ENCODE measurements at regions not wholly inside any gene's neighbourhood (a gene's known extent, or its start where the extent isn't known, plus 50 kb on each side); places are given as distances from the start of the nearest gene placed in this dataset.

DNA sequence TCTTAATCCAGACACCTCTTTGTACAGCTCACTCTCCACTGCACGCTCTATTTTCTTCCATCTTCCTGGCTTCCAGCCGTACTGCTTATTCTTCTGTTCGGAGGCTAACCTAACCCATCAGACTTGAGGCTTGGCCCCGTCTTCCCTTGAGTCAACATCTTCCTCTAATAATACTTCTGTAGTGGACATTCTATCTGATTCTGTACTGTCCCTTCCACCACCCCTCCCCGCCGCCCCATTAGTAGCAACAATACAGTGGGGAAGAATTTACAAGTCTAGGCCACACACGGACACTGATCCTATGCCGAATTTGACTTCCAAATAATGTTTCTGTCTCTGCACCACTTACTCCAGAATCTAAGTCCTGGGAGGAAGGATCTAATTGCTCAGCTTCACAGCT is 86.0 kb upstream of the TNRC6A start:
- Histone ChIP-seq H3K79me2 (replicated peaks; ENCODE audit: insufficient read depth) (no peaks in the 10 kb centered on the region), H3K27ac (ENCODE audit: low read depth) (no peak overlapping the region), H3K4me2 (no peak overlapping the region), H3K4me3 (no peak overlapping the region), H4K20me1 (replicated peaks; ENCODE audit: insufficient read depth) (no peaks in the 10 kb centered on the region), H2AFZ (no peak overlapping the region), H3K27me3 (ENCODE audit: insufficient read depth) (no peaks in the 10 kb centered on the region), H3K9me2 (ENCODE audit: insufficient read depth) (no peaks in the 10 kb centered on the region), H3K4me1 (ENCODE audit: insufficient read depth) (no peaks in the 10 kb centered on the region), H3F3A (replicated peaks; ENCODE audit: low read depth) (no peaks in the 10 kb centered on the region), H3K36me3 (ENCODE audit: insufficient read depth) (no peaks in the 10 kb centered on the region)
- Mint-ChIP-seq H3K27me3 (ENCODE audit: insufficient read depth, low read depth, poor library complexity) (peaks cover 2% of the 10 kb centered on the region), H3K36me3 (ENCODE audit: low read depth) (no peaks in the 10 kb centered on the region), H3K9me3 (no peaks in the 10 kb centered on the region), H3K27ac (no peak overlapping the region), H3K4me3 (no peak overlapping the region), H3K4me1 (no peaks in the 10 kb centered on the region)
- DNase-seq (ENCODE audit: low spot score) (no peak), ATAC-seq (no peak)
- TF ChIP-seq POLR2AphosphoS5 (IDR thresholded peaks at IDR 0.05; ENCODE audit: low read depth) (no peak), STAT1 (IDR thresholded peaks at IDR 0.05; ENCODE audit: unreplicated experiment) (no peak), NANOG (IDR thresholded peaks at IDR 0.05; ENCODE audit: borderline replicate concordance) (no peak), ZNF114 (CRISPR knock-in tag; IDR thresholded peaks at IDR 0.05) (no peak), ZNF331 (CRISPR knock-in tag; IDR thresholded peaks at IDR 0.05; ENCODE audit: low read depth) (no peak), EZH2 (IDR thresholded peaks at IDR 0.05; ENCODE audit: low read depth, unreplicated experiment) (no peak), CREB1 (CRISPR knock-in tag; IDR thresholded peaks at IDR 0.05; ENCODE audit: low read depth) (no peak), JUNB (IDR thresholded peaks at IDR 0.05; ENCODE audit: unreplicated experiment) (no peak), EZH2phosphoT487 (IDR thresholded peaks at IDR 0.05; ENCODE audit: unreplicated experiment) (no peak)
- TF ChIP-seq, protein P1, sequence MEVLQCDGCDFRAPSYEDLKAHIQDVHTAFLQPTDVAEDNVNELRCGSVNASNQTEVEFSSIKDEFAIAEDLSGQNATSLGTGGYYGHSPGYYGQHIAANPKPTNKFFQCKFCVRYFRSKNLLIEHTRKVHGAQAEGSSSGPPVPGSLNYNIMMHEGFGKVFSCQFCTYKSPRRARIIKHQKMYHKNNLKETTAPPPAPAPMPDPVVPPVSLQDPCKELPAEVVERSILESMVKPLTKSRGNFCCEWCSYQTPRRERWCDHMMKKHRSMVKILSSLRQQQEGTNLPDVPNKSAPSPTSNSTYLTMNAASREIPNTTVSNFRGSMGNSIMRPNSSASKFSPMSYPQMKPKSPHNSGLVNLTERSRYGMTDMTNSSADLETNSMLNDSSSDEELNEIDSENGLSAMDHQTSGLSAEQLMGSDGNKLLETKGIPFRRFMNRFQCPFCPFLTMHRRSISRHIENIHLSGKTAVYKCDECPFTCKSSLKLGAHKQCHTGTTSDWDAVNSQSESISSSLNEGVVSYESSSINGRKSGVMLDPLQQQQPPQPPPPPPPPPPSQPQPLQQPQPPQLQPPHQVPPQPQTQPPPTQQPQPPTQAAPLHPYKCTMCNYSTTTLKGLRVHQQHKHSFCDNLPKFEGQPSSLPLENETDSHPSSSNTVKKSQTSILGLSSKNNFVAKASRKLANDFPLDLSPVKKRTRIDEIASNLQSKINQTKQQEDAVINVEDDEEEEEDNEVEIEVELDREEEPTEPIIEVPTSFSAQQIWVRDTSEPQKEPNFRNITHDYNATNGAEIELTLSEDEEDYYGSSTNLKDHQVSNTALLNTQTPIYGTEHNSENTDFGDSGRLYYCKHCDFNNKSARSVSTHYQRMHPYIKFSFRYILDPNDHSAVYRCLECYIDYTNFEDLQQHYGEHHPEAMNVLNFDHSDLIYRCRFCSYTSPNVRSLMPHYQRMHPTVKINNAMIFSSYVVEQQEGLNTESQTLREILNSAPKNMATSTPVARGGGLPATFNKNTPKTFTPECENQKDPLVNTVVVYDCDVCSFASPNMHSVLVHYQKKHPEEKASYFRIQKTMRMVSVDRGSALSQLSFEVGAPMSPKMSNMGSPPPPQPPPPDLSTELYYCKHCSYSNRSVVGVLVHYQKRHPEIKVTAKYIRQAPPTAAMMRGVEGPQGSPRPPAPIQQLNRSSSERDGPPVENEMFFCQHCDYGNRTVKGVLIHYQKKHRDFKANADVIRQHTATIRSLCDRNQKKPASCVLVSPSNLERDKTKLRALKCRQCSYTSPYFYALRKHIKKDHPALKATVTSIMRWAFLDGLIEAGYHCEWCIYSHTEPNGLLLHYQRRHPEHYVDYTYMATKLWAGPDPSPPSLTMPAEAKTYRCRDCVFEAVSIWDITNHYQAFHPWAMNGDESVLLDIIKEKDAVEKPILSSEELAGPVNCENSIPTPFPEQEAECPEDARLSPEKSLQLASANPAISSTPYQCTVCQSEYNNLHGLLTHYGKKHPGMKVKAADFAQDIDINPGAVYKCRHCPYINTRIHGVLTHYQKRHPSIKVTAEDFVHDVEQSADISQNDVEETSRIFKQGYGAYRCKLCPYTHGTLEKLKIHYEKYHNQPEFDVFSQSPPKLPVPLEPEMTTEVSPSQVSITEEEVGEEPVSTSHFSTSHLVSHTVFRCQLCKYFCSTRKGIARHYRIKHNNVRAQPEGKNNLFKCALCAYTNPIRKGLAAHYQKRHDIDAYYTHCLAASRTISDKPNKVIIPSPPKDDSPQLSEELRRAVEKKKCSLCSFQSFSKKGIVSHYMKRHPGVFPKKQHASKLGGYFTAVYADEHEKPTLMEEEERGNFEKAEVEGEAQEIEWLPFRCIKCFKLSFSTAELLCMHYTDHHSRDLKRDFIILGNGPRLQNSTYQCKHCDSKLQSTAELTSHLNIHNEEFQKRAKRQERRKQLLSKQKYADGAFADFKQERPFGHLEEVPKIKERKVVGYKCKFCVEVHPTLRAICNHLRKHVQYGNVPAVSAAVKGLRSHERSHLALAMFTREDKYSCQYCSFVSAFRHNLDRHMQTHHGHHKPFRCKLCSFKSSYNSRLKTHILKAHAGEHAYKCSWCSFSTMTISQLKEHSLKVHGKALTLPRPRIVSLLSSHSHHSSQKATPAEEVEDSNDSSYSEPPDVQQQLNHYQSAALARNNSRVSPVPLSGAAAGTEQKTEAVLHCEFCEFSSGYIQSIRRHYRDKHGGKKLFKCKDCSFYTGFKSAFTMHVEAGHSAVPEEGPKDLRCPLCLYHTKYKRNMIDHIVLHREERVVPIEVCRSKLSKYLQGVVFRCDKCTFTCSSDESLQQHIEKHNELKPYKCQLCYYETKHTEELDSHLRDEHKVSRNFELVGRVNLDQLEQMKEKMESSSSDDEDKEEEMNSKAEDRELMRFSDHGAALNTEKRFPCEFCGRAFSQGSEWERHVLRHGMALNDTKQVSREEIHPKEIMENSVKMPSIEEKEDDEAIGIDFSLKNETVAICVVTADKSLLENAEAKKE (CRISPR knock-in tag; IDR thresholded peaks at IDR 0.05): no peak
- TF ChIP-seq, protein P2, sequence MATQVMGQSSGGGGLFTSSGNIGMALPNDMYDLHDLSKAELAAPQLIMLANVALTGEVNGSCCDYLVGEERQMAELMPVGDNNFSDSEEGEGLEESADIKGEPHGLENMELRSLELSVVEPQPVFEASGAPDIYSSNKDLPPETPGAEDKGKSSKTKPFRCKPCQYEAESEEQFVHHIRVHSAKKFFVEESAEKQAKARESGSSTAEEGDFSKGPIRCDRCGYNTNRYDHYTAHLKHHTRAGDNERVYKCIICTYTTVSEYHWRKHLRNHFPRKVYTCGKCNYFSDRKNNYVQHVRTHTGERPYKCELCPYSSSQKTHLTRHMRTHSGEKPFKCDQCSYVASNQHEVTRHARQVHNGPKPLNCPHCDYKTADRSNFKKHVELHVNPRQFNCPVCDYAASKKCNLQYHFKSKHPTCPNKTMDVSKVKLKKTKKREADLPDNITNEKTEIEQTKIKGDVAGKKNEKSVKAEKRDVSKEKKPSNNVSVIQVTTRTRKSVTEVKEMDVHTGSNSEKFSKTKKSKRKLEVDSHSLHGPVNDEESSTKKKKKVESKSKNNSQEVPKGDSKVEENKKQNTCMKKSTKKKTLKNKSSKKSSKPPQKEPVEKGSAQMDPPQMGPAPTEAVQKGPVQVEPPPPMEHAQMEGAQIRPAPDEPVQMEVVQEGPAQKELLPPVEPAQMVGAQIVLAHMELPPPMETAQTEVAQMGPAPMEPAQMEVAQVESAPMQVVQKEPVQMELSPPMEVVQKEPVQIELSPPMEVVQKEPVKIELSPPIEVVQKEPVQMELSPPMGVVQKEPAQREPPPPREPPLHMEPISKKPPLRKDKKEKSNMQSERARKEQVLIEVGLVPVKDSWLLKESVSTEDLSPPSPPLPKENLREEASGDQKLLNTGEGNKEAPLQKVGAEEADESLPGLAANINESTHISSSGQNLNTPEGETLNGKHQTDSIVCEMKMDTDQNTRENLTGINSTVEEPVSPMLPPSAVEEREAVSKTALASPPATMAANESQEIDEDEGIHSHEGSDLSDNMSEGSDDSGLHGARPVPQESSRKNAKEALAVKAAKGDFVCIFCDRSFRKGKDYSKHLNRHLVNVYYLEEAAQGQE (IDR thresholded peaks at IDR 0.05; ENCODE audit: unreplicated experiment): no peak
- TF ChIP-seq, protein P3, sequence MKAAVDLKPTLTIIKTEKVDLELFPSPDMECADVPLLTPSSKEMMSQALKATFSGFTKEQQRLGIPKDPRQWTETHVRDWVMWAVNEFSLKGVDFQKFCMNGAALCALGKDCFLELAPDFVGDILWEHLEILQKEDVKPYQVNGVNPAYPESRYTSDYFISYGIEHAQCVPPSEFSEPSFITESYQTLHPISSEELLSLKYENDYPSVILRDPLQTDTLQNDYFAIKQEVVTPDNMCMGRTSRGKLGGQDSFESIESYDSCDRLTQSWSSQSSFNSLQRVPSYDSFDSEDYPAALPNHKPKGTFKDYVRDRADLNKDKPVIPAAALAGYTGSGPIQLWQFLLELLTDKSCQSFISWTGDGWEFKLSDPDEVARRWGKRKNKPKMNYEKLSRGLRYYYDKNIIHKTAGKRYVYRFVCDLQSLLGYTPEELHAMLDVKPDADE (IDR thresholded peaks at IDR 0.05): no peak
- TF ChIP-seq, protein P4, sequence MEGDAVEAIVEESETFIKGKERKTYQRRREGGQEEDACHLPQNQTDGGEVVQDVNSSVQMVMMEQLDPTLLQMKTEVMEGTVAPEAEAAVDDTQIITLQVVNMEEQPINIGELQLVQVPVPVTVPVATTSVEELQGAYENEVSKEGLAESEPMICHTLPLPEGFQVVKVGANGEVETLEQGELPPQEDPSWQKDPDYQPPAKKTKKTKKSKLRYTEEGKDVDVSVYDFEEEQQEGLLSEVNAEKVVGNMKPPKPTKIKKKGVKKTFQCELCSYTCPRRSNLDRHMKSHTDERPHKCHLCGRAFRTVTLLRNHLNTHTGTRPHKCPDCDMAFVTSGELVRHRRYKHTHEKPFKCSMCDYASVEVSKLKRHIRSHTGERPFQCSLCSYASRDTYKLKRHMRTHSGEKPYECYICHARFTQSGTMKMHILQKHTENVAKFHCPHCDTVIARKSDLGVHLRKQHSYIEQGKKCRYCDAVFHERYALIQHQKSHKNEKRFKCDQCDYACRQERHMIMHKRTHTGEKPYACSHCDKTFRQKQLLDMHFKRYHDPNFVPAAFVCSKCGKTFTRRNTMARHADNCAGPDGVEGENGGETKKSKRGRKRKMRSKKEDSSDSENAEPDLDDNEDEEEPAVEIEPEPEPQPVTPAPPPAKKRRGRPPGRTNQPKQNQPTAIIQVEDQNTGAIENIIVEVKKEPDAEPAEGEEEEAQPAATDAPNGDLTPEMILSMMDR (conservative IDR thresholded peaks at IDR 0.05; ENCODE audit: low read depth in 2 of 2): no peak
